ENCODE measurements at regions not wholly inside any gene's neighbourhood (a gene's known extent, or its start where the extent isn't known, plus 50 kb on each side); places are given as distances from the start of the nearest gene placed in this dataset.

- no peaks in the 10 kb centered on the region for H3K4me1 ChIP-seq (ENCODE audit: insufficient read depth, low read length)
- no peak for DNase-seq (ENCODE audit: insufficient read length, low spot score, missing footprints)
Observed at GRCh38 chr12:126734296-126734695, 1532.7 kb upstream of the TMEM132C start.

GRCh38 chr12:126734710-126735109, 1532.3 kb upstream of the TMEM132C start:
- no peak overlapping the region for H3K4me3 ChIP-seq (ENCODE audit: insufficient read depth, low read length)
- no peaks in the 10 kb centered on the region for H3K79me2 ChIP-seq (ENCODE audit: insufficient read depth, low read length)
- H3K4me2 ChIP-seq (ENCODE audit: insufficient read depth, low read length), result no peak overlapping the region
- H4K20me1 ChIP-seq (ENCODE audit: insufficient read depth, low read length), result no peaks in the 10 kb centered on the region
- H3K27ac ChIP-seq (ENCODE audit: low read depth, low read length), result no peak overlapping the region
- no peaks in the 10 kb centered on the region for H3K9me3 ChIP-seq (ENCODE audit: low read depth, low read length)
- no peaks in the 10 kb centered on the region for H3K36me3 ChIP-seq (ENCODE audit: insufficient read depth, low read length)
- no peaks in the 10 kb centered on the region for H3K4me1 ChIP-seq (ENCODE audit: insufficient read depth, low read length)
- H3K27me3 ChIP-seq (ENCODE audit: insufficient read depth, low read length), result no peaks in the 10 kb centered on the region
- no peak overlapping the region for H2AFZ ChIP-seq (ENCODE audit: low read length)
- TF ChIP-seq CTCF (IDR thresholded peaks at IDR 0.05; ENCODE audit: extremely low read depth, low read depth, low read length), result no peak
- DNase-seq (ENCODE audit: insufficient read length, low spot score, missing footprints), result no peak

More at GRCh38 chr12:126734296-126734695, 1532.7 kb upstream of the TMEM132C start:
- Histone ChIP-seq H3K27me3 (ENCODE audit: insufficient read depth, low read length) (no peaks in the 10 kb centered on the region), H2AFZ (ENCODE audit: low read length) (no peak overlapping the region), H3K4me2 (ENCODE audit: insufficient read depth, low read length) (no peak overlapping the region), H3K36me3 (ENCODE audit: insufficient read depth, low read length) (no peaks in the 10 kb centered on the region), H3K27ac (ENCODE audit: low read depth, low read length) (no peak overlapping the region), H3K9me3 (ENCODE audit: low read depth, low read length) (no peaks in the 10 kb centered on the region), H4K20me1 (ENCODE audit: insufficient read depth, low read length) (no peaks in the 10 kb centered on the region), H3K4me3 (ENCODE audit: insufficient read depth, low read length) (no peak overlapping the region), H3K79me2 (ENCODE audit: insufficient read depth, low read length) (no peaks in the 10 kb centered on the region)
- TF ChIP-seq CTCF (IDR thresholded peaks at IDR 0.05; ENCODE audit: extremely low read depth, low read depth, low read length), result no peak

GRCh38 chr12:126741536-126742240, 1525.3 kb upstream of the TMEM132C start:
- H3K4me1 ChIP-seq (ENCODE audit: insufficient read depth, low read length), result no peaks in the 10 kb centered on the region
- no peaks in the 10 kb centered on the region for H3K27me3 ChIP-seq (ENCODE audit: insufficient read depth, low read length)
- DNase-seq (ENCODE audit: insufficient read length, low spot score, missing footprints), result no peak
- peak overlapping the region; percentile 45 for H2AFZ ChIP-seq (ENCODE audit: low read length)
- no peaks in the 10 kb centered on the region for H3K79me2 ChIP-seq (ENCODE audit: insufficient read depth, low read length)
- no peaks in the 10 kb centered on the region for H3K36me3 ChIP-seq (ENCODE audit: insufficient read depth, low read length)
- no peak overlapping the region for H3K27ac ChIP-seq (ENCODE audit: low read depth, low read length)
- TF ChIP-seq CTCF (IDR thresholded peaks at IDR 0.05; ENCODE audit: extremely low read depth, low read depth, low read length), result no peak
- H3K9me3 ChIP-seq (ENCODE audit: low read depth, low read length), result no peaks in the 10 kb centered on the region
- H4K20me1 ChIP-seq (ENCODE audit: insufficient read depth, low read length), result no peaks in the 10 kb centered on the region
- H3K4me3 ChIP-seq (ENCODE audit: insufficient read depth, low read length), result no peak overlapping the region
- H3K4me2 ChIP-seq (ENCODE audit: insufficient read depth, low read length), result no peak overlapping the region

GRCh38 chr12:126742241-126742641, 1524.7 kb upstream of the TMEM132C start:
- H3K36me3 ChIP-seq (ENCODE audit: insufficient read depth, low read length), result no peaks in the 10 kb centered on the region
- H2AFZ ChIP-seq (ENCODE audit: low read length), result peak overlapping the region; percentile 45
- H3K27ac ChIP-seq (ENCODE audit: low read depth, low read length), result no peak overlapping the region
- no peak overlapping the region for H3K4me3 ChIP-seq (ENCODE audit: insufficient read depth, low read length)
- no peak overlapping the region for H3K4me2 ChIP-seq (ENCODE audit: insufficient read depth, low read length)
- H3K79me2 ChIP-seq (ENCODE audit: insufficient read depth, low read length), result no peaks in the 10 kb centered on the region
- no peak for TF ChIP-seq CTCF (IDR thresholded peaks at IDR 0.05; ENCODE audit: extremely low read depth, low read depth, low read length)
- DNase-seq (ENCODE audit: insufficient read length, low spot score, missing footprints), result no peak
- no peaks in the 10 kb centered on the region for H3K27me3 ChIP-seq (ENCODE audit: insufficient read depth, low read length)
- no peaks in the 10 kb centered on the region for H3K9me3 ChIP-seq (ENCODE audit: low read depth, low read length)
- no peaks in the 10 kb centered on the region for H4K20me1 ChIP-seq (ENCODE audit: insufficient read depth, low read length)
- no peaks in the 10 kb centered on the region for H3K4me1 ChIP-seq (ENCODE audit: insufficient read depth, low read length)
